ENCODE measurements at regions not wholly inside any gene's neighbourhood (a gene's known extent, or its start where the extent isn't known, plus 50 kb on each side); places are given as distances from the start of the nearest gene placed in this dataset.

- no peak overlapping the region for H3K27ac ChIP-seq (ENCODE audit: low read length)
- no peaks in the 10 kb centered on the region for H3K27me3 ChIP-seq (ENCODE audit: insufficient read depth, low read depth, low read length)
- no peaks in the 10 kb centered on the region for H3F3A ChIP-seq (ENCODE audit: insufficient read depth, low read length, poor library complexity, severe bottlenecking)
- H3K79me2 ChIP-seq (replicated peaks; ENCODE audit: insufficient read depth, low read length) = no peaks in the 10 kb centered on the region
- no peaks in the 10 kb centered on the region for H3K36me3 ChIP-seq (ENCODE audit: insufficient read depth, low read length)
- no peaks in the 10 kb centered on the region for H3K9me3 ChIP-seq (ENCODE audit: low read length)
- no peak for TF ChIP-seq TAF1 (IDR thresholded peaks at IDR 0.05; ENCODE audit: low read depth)
- no peak for TF ChIP-seq POLR2AphosphoS5 (IDR thresholded peaks at IDR 0.05)
- TF ChIP-seq EZH2 (IDR thresholded peaks at IDR 0.05; ENCODE audit: borderline replicate concordance, insufficient read depth, low read length, poor library complexity, severe bottlenecking) = no peak
- no peak for TF ChIP-seq EP300 (conservative IDR thresholded peaks at IDR 0.05; ENCODE audit: poor library complexity, severe bottlenecking)
- TF ChIP-seq SMC3 (conservative IDR thresholded peaks at IDR 0.05; ENCODE audit: poor library complexity) = no peak
- TF ChIP-seq, protein P1, sequence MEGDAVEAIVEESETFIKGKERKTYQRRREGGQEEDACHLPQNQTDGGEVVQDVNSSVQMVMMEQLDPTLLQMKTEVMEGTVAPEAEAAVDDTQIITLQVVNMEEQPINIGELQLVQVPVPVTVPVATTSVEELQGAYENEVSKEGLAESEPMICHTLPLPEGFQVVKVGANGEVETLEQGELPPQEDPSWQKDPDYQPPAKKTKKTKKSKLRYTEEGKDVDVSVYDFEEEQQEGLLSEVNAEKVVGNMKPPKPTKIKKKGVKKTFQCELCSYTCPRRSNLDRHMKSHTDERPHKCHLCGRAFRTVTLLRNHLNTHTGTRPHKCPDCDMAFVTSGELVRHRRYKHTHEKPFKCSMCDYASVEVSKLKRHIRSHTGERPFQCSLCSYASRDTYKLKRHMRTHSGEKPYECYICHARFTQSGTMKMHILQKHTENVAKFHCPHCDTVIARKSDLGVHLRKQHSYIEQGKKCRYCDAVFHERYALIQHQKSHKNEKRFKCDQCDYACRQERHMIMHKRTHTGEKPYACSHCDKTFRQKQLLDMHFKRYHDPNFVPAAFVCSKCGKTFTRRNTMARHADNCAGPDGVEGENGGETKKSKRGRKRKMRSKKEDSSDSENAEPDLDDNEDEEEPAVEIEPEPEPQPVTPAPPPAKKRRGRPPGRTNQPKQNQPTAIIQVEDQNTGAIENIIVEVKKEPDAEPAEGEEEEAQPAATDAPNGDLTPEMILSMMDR (IDR thresholded peaks at IDR 0.05; ENCODE audit: poor library complexity, severe bottlenecking) = no peak
- TF ChIP-seq REST (IDR thresholded peaks at IDR 0.05; ENCODE audit: borderline replicate concordance) = no peak
- no peak for TF ChIP-seq MXI1 (conservative IDR thresholded peaks at IDR 0.05; ENCODE audit: poor library complexity, severe bottlenecking)
- TF ChIP-seq RAD21 (conservative IDR thresholded peaks at IDR 0.05) = no peak
- H3K4me2 ChIP-seq (ENCODE audit: low read length) = no peak overlapping the region
- no peaks in the 10 kb centered on the region for H3K9me2 ChIP-seq (ENCODE audit: insufficient read depth, low read length)
- H4K20me1 ChIP-seq (ENCODE audit: insufficient read depth) = no peaks in the 10 kb centered on the region
- H2AFZ ChIP-seq (ENCODE audit: low read depth, low read length) = no peak overlapping the region
- H3K9ac ChIP-seq (ENCODE audit: low read length) = no peak overlapping the region
- H3K4me3 ChIP-seq (ENCODE audit: low read length) = no peak overlapping the region
These were observed 194.7 kb downstream of the EXOC5 start for GRCh38 chr14:57073986-57074385.

GRCh38 chr14:57071639-57072038, 197.1 kb downstream of the EXOC5 start:
- Histone ChIP-seq H3K36me3 (ENCODE audit: insufficient read depth, low read length) (no peaks in the 10 kb centered on the region), H3K27ac (ENCODE audit: low read length) (no peak overlapping the region), H2AFZ (ENCODE audit: low read depth, low read length) (no peak overlapping the region), H3K9me2 (ENCODE audit: insufficient read depth, low read length) (no peaks in the 10 kb centered on the region), H3K4me2 (ENCODE audit: low read length) (no peak overlapping the region), H3K9me3 (ENCODE audit: low read length) (no peaks in the 10 kb centered on the region), H4K20me1 (ENCODE audit: insufficient read depth) (no peaks in the 10 kb centered on the region), H3K4me3 (ENCODE audit: low read length) (no peak overlapping the region), H3K27me3 (ENCODE audit: insufficient read depth, low read depth, low read length) (peaks cover 5% of the 10 kb centered on the region), H3K9ac (ENCODE audit: low read length) (no peak overlapping the region), H3K79me2 (replicated peaks; ENCODE audit: insufficient read depth, low read length) (no peaks in the 10 kb centered on the region), H3F3A (ENCODE audit: insufficient read depth, low read length, poor library complexity, severe bottlenecking) (no peaks in the 10 kb centered on the region)
- TF ChIP-seq EZH2 (IDR thresholded peaks at IDR 0.05; ENCODE audit: borderline replicate concordance, insufficient read depth, low read length, poor library complexity, severe bottlenecking) = no peak
- TF ChIP-seq RAD21 (conservative IDR thresholded peaks at IDR 0.05) = no peak
- TF ChIP-seq REST (IDR thresholded peaks at IDR 0.05; ENCODE audit: borderline replicate concordance) = no peak
- TF ChIP-seq, protein P1 (IDR thresholded peaks at IDR 0.05; ENCODE audit: poor library complexity, severe bottlenecking) = no peak
- no peak for TF ChIP-seq TAF1 (IDR thresholded peaks at IDR 0.05; ENCODE audit: low read depth)
- no peak for TF ChIP-seq SMC3 (conservative IDR thresholded peaks at IDR 0.05; ENCODE audit: poor library complexity)
- no peak for TF ChIP-seq EP300 (conservative IDR thresholded peaks at IDR 0.05; ENCODE audit: poor library complexity, severe bottlenecking)

Data from neural cell (in vitro differentiated cells).